GM23338 (cell line): ENCODE measurements at regions not wholly inside any gene's neighbourhood (a gene's known extent, or its start where the extent isn't known, plus 50 kb on each side); places are given as distances from the start of the nearest gene placed in this dataset.

Experiments used
- ATAC-seq: fragments of 200-7000 bp; cut with Tn5 transposase; 3 replicates; pipeline ENCODE4 v1.9.1; 2020
- DNase-seq: peaks from one replicate; pipeline ENCODE4 v3.0.0-alpha.2; 2015; ENCODE audit warnings: low spot score
- H2AFZ ChIP-seq: fragments of 200-600 bp; sonication (generic); 2 replicates; pipeline ENCODE4 v1.8.0; 2016; ENCODE audit warnings: antibody characterized with exemption, mild to moderate bottlenecking, moderate library complexity
- H3F3A ChIP-seq: fragments of 200-600 bp; sonication (generic); replicated peaks from 2 replicates; pipeline ENCODE4 v1.8.0; 2017; ENCODE audit warnings: antibody characterized with exemption, mixed run types, low read depth
- H3K27ac ChIP-seq: fragments of 200-600 bp; sonication (generic); 2 replicates; pipeline ENCODE4 v1.6.1; 2016; ENCODE audit warnings: low read depth
- H3K27me3 ChIP-seq: fragments of 200-600 bp; sonication (generic); 2 replicates; pipeline ENCODE4 v1.8.0; 2016; ENCODE audit warnings: mild to moderate bottlenecking, mixed run types, moderate library complexity; ENCODE audit not compliant: insufficient read depth
- H3K36me3 ChIP-seq: fragments of 200-600 bp; sonication (generic); 2 replicates; pipeline ENCODE4 v1.8.0; 2016; ENCODE audit warnings: mild to moderate bottlenecking; ENCODE audit not compliant: insufficient read depth
- H3K4me1 ChIP-seq: fragments of 200-600 bp; sonication (generic); 2 replicates; pipeline ENCODE4 v1.8.0; 2016; ENCODE audit warnings: mild to moderate bottlenecking, moderate library complexity; ENCODE audit not compliant: insufficient read depth
- H3K4me2 ChIP-seq: fragments of 200-600 bp; sonication (generic); 2 replicates; pipeline ENCODE4 v1.7.1; 2017; ENCODE audit warnings: mixed run types
- H3K4me3 ChIP-seq: fragments of 200-600 bp; sonication (generic); 2 replicates; pipeline ENCODE4 v1.6.1; 2016; ENCODE audit warnings: mixed run types
- H3K79me2 ChIP-seq: fragments of 200-600 bp; sonication (generic); replicated peaks from 2 replicates; pipeline ENCODE4 v1.8.0; 2017; ENCODE audit warnings: mild to moderate bottlenecking; ENCODE audit not compliant: insufficient read depth
- H3K9me2 ChIP-seq: fragments of 200-600 bp; sonication (generic); 2 replicates; pipeline ENCODE4 v1.8.0; 2017; ENCODE audit not compliant: insufficient read depth
- H4K20me1 ChIP-seq: fragments of 200-600 bp; sonication (generic); replicated peaks from 2 replicates; pipeline ENCODE4 v1.8.0; 2017; ENCODE audit warnings: mild to moderate bottlenecking; ENCODE audit not compliant: insufficient read depth
- H3K27ac Mint-ChIP-seq: 2 replicates; pipeline ENCODE4 v1.8.0; 2020; ENCODE audit warnings: inconsistent platforms, mild to moderate bottlenecking, moderate library complexity, mixed read lengths
- H3K27me3 Mint-ChIP-seq: 3 replicates; pipeline ENCODE4 v1.8.0; 2022; ENCODE audit warnings: low read depth, mild to moderate bottlenecking, moderate library complexity, mixed read lengths, inconsistent platforms; ENCODE audit not compliant: insufficient read depth, poor library complexity
- H3K36me3 Mint-ChIP-seq: 3 replicates; pipeline ENCODE4 v1.8.0; 2021; ENCODE audit warnings: low read depth, mild to moderate bottlenecking, inconsistent platforms, moderate library complexity, mixed read lengths
- H3K4me1 Mint-ChIP-seq: 3 replicates; pipeline ENCODE4 v1.8.0; 2020; ENCODE audit warnings: mild to moderate bottlenecking, inconsistent platforms, mixed read lengths
- H3K4me3 Mint-ChIP-seq: 3 replicates; pipeline ENCODE4 v1.8.0; 2021; ENCODE audit warnings: moderate library complexity, mild to moderate bottlenecking, inconsistent platforms, mixed read lengths
- H3K9me3 Mint-ChIP-seq: 3 replicates; pipeline ENCODE4 v1.8.0; 2020; ENCODE audit warnings: moderate library complexity, mild to moderate bottlenecking, inconsistent platforms, mixed read lengths
- CTCF ChIP-seq, 2 experiments: fragments of 200-600 bp in 1 of 2; sonication (generic) in 1 of 2; conservative IDR thresholded peaks; 2 replicates each; pipeline versions ENCODE4 v1.5.1 to v1.6.1; 2016 to 2017; ENCODE audit warnings: antibody characterized with exemption in 2 of 2, low read depth in 2 of 2, mild to moderate bottlenecking in 2 of 2, moderate library complexity in 1 of 2
- ETS1 ChIP-seq: IDR thresholded peaks from 2 replicates; pipeline ENCODE4 v1.6.1; 2016; ENCODE audit warnings: antibody characterized with exemption
- EZH2 ChIP-seq: fragments of 200-600 bp; sonication (generic); IDR thresholded peaks from one replicate; pipeline ENCODE4 v1.8.0; 2017; ENCODE audit warnings: antibody characterized with exemption, mild to moderate bottlenecking, low read depth; ENCODE audit not compliant: unreplicated experiment
- JUNB ChIP-seq: IDR thresholded peaks from one replicate; pipeline ENCODE4 v1.6.1; 2016; ENCODE audit warnings: antibody characterized with exemption; ENCODE audit not compliant: unreplicated experiment
- NANOG ChIP-seq: IDR thresholded peaks from 2 replicates; pipeline ENCODE4 v1.6.1; 2016; ENCODE audit warnings: antibody characterized with exemption, borderline replicate concordance
- STAT1 ChIP-seq: IDR thresholded peaks from one replicate; pipeline ENCODE4 v1.6.1; 2016; ENCODE audit warnings: antibody characterized with exemption; ENCODE audit not compliant: unreplicated experiment
- ZNF114 ChIP-seq: fragments of 250-450 bp; sonication (Bioruptor Pico); IDR thresholded peaks from 2 replicates; pipeline ENCODE4 v1.5.0; 2020; ENCODE audit warnings: mild to moderate bottlenecking, moderate library complexity
- ZNF331 ChIP-seq: fragments of 250-450 bp; sonication (Bioruptor Pico); IDR thresholded peaks from 2 replicates; pipeline ENCODE4 v1.5.0; 2020; ENCODE audit warnings: low read depth, mild to moderate bottlenecking, moderate library complexity
- ZNF462 ChIP-seq: fragments of 250-450 bp; sonication (Bioruptor Pico); IDR thresholded peaks from 2 replicates; pipeline ENCODE4 v1.5.0; 2020; ENCODE audit warnings: mild to moderate bottlenecking, moderate library complexity

- no peak overlapping the region for H3K27ac Mint-ChIP-seq
- peaks cover 1% of the 10 kb centered on the region; the same call in 1 of the 3 replicates for H3K9me3 Mint-ChIP-seq
- no peaks in the 10 kb centered on the region for H3K27me3 ChIP-seq
- H3K9me2 ChIP-seq = 0 out of 2 replicates have a peak, but pooled peaks cover under 1% of the 10 kb centered on the region
- H3K27me3 Mint-ChIP-seq = peaks cover 5% of the 10 kb centered on the region
- TF ChIP-seq ZNF331 = no peak
- H3K27ac ChIP-seq = no peak overlapping the region
- H3K36me3 Mint-ChIP-seq = no peaks in the 10 kb centered on the region
- no peak overlapping the region for H3K4me2 ChIP-seq
- H3F3A ChIP-seq = no peaks in the 10 kb centered on the region
- H2AFZ ChIP-seq = no peak overlapping the region
- H3K4me1 Mint-ChIP-seq = peaks cover 10% of the 10 kb centered on the region; the same call in 2 of the 3 replicates
- H4K20me1 ChIP-seq = no peaks in the 10 kb centered on the region
- no peak overlapping the region for H3K4me3 Mint-ChIP-seq
- no peaks in the 10 kb centered on the region for H3K36me3 ChIP-seq
- H3K4me3 ChIP-seq = no peak overlapping the region
- ATAC-seq = no peak
- H3K79me2 ChIP-seq = no peaks in the 10 kb centered on the region
- no peak for DNase-seq
- H3K4me1 ChIP-seq = no peaks in the 10 kb centered on the region; the same call in 1 of the 2 replicates
These were observed 103.0 kb upstream of the KLF3 start for GRCh38 chr4:38560768-38561558.

GRCh38 chr4:38562751-38563198 is 101.2 kb upstream of the KLF3 start:
- no peaks in the 10 kb centered on the region for H3K36me3 ChIP-seq
- Mint-ChIP-seq H3K36me3 (no peaks in the 10 kb centered on the region), H3K9me3 (no peaks in the 10 kb centered on the region), H3K4me1 (peaks cover 10% of the 10 kb centered on the region; the same call in 2 of the 3 replicates), H3K4me3 (no peak overlapping the region), H3K27ac (no peak overlapping the region), H3K27me3 (peaks cover 5% of the 10 kb centered on the region)
- no peaks in the 10 kb centered on the region for H3K79me2 ChIP-seq
- no peaks in the 10 kb centered on the region for H3F3A ChIP-seq
- H3K9me2 ChIP-seq = no peaks in the 10 kb centered on the region
- DNase-seq (no peak), ATAC-seq (peak; percentile 42; the same call in 2 of the 3 replicates)
- 0 out of 2 replicates have a peak overlapping the region, but pooled peaks have one; percentile 19 for H2AFZ ChIP-seq
- H3K27ac ChIP-seq = no peak overlapping the region
- no peaks in the 10 kb centered on the region for H4K20me1 ChIP-seq
- no peaks in the 10 kb centered on the region for H3K27me3 ChIP-seq
- no peak overlapping the region for H3K4me3 ChIP-seq
- no peaks in the 10 kb centered on the region; the same call in 1 of the 2 replicates for H3K4me1 ChIP-seq
- TF ChIP-seq EZH2 = no peak
- no peak for TF ChIP-seq JUNB
- TF ChIP-seq ZNF331 = no peak
- no peak for TF ChIP-seq CTCF (conservative IDR thresholded peaks at IDR 0.05; ENCODE audit: low read depth in 2 of 2)
- no peak for TF ChIP-seq ZNF462 (CRISPR knock-in tag)
- TF ChIP-seq NANOG = no peak
- TF ChIP-seq STAT1 = no peak
- TF ChIP-seq ETS1 = no peak
- no peak for TF ChIP-seq ZNF114 (CRISPR knock-in tag)
- H3K4me2 ChIP-seq = no peak overlapping the region
